ENCODE measurements at regions not wholly inside any gene's neighbourhood (a gene's known extent, or its start where the extent isn't known, plus 50 kb on each side); places are given as distances from the start of the nearest gene placed in this dataset.

DNA sequence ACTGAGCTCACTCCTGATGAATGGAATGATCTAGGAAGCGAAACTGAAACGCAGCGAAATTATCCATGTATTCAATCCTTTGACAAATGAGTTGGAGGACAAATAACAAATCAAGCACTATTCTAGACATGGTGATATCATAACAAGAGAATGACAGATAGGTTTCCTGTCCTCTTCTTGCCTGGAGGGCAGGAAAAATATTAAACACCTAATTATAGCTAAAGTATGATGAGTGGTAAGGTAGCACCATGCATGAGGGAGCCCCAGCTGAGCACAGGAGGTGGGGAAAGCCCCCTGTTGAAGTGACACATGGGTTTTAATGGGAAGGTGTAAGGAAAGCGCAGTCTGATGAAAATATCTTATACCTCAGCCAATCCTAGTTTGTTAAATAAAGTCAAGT, 225.2 kb downstream of the NPR3 start:
- Histone ChIP-seq H3K4me3 (ENCODE audit: low read length) (no peak overlapping the region), H3K9ac (ENCODE audit: extremely low read depth, low read length, poor library complexity, severe bottlenecking) (no peak overlapping the region), H3K27me3 (ENCODE audit: control insufficient read depth, insufficient read depth, low read length, poor library complexity, severe bottlenecking) (no peaks in the 10 kb centered on the region), H3K36me3 (ENCODE audit: control insufficient read depth, insufficient read depth, low read length) (no peaks in the 10 kb centered on the region), H3K27ac (ENCODE audit: low read depth, low read length) (no peak overlapping the region), H3K4me1 (ENCODE audit: control insufficient read depth, insufficient read depth, low read length) (peaks cover 10% of the 10 kb centered on the region), H3K9me3 (ENCODE audit: control insufficient read depth, low read length) (no peaks in the 10 kb centered on the region)
- H3K27ac Mint-ChIP-seq: no peak overlapping the region
- peaks cover 4% of the 10 kb centered on the region for H3K9me3 Mint-ChIP-seq
- WGBS, 2 experiments (ENCODE audit: insufficient coverage in 1 of 2, insufficient read length in 1 of 2): 78% methylated on average over 3 of the region's 4 CpGs; no CpG with 5 or more reads in 1 of the 2 experiments
- H3K4me3 Mint-ChIP-seq: no peak overlapping the region
- no peaks in the 10 kb centered on the region for H3K36me3 Mint-ChIP-seq (ENCODE audit: low read depth)
- TF ChIP-seq CTCF (conservative IDR thresholded peaks at IDR 0.05): no peak
- no peak for DNase-seq
- no peaks in the 10 kb centered on the region for H3K27me3 Mint-ChIP-seq (ENCODE audit: insufficient read depth)
- H3K4me1 Mint-ChIP-seq: peaks cover 12% of the 10 kb centered on the region

DNA sequence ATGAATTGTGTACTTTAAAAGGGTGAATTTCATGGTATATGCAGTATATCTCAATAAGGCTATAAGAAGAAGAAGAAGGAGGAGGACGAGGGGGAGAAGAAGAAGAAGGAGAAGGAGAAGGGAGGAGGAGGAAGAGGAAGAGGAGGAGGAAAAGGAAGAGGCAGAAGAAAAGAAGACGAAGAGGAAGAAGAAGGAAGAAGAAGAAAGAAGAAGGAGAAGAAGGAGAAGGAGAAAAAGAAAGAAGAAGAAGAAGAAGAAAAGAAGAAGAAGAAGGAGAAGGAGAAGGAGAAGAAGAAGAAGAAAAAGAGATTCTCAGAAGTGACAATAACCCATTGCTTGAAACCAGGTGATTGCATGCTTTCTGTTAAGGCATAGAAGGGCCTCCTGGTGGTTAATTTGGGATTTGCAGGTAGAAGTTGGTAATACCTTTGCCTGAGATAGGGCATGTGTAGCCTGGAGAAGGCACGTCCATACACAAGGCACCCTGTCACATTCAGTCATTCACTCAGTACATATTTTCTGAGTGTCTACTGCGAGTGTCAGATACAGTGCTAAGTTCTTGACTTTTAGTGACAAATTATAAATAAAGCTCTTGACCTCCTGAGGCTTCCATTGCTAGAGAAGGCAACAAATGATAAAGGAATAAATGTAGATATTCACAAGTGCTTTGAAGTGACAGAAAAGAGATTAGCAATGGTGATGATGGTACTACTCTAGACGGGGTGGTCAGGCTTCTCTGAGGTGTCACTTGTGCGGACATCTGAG, 231.3 kb downstream of the NPR3 start:
- Mint-ChIP-seq H3K27ac (no peak overlapping the region), H3K27me3 (ENCODE audit: insufficient read depth) (no peaks in the 10 kb centered on the region), H3K9me3 (no peaks in the 10 kb centered on the region), H3K4me3 (no peak overlapping the region), H3K4me1 (no peaks in the 10 kb centered on the region), H3K36me3 (ENCODE audit: low read depth) (no peaks in the 10 kb centered on the region)
- H3K4me3 ChIP-seq (ENCODE audit: low read length): no peak overlapping the region
- DNase-seq: peak; percentile 74
- peaks cover 9% of the 10 kb centered on the region for H3K9me3 ChIP-seq (ENCODE audit: control insufficient read depth, low read length)
- H3K4me1 ChIP-seq (ENCODE audit: control insufficient read depth, insufficient read depth, low read length): no peaks in the 10 kb centered on the region
- H3K27ac ChIP-seq (ENCODE audit: low read depth, low read length): no peak overlapping the region
- WGBS, 2 experiments (ENCODE audit: insufficient coverage in 1 of 2, insufficient read length in 1 of 2): 76 to 87% methylated on average over 5 to 6 of the region's 6 CpGs
- no peak overlapping the region for H3K9ac ChIP-seq (ENCODE audit: extremely low read depth, low read length, poor library complexity, severe bottlenecking)
- no peaks in the 10 kb centered on the region for H3K27me3 ChIP-seq (ENCODE audit: control insufficient read depth, insufficient read depth, low read length, poor library complexity, severe bottlenecking)
- H3K36me3 ChIP-seq (ENCODE audit: control insufficient read depth, insufficient read depth, low read length): no peaks in the 10 kb centered on the region
- TF ChIP-seq CTCF (conservative IDR thresholded peaks at IDR 0.05): peak; percentile 82

DNA sequence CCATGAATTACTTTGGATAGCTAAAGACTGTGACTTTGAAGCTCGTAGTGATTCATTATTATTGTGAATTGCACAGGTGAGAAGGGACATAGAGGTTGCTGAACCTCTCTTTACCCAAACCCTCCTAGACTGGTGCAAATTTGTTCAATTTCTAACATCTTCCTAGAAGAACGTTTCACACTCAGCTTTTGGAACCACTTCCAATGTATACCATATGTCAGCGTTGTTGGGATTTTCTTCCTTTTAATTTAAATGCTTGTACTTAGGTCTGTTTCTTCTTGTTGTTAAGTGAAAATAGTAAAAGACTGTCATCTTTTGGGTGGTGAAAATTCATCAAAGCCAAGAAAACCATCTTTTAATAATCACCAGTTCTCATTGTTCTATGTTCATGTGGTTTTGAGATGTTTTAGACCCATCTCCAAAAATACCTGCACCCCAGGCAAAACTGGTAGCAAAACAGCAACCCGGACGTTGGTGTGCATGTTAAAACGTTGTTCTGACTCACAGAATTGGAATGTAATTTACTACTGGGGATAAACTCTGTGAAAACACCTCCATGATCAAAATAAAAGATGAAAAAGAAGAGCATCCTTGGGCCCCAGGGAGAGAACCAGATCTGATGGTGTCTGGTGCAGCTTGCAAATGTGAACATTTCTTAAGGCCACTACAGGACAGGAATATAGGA, 238.3 kb downstream of the NPR3 start:
- Mint-ChIP-seq H3K4me1 (peaks cover 3% of the 10 kb centered on the region), H3K27ac (no peak overlapping the region), H3K4me3 (no peak overlapping the region), H3K36me3 (ENCODE audit: low read depth) (peaks cover 7% of the 10 kb centered on the region), H3K27me3 (ENCODE audit: insufficient read depth) (no peaks in the 10 kb centered on the region), H3K9me3 (peaks cover 42% of the 10 kb centered on the region)
- Histone ChIP-seq H3K9me3 (ENCODE audit: control insufficient read depth, low read length) (peaks cover 58% of the 10 kb centered on the region), H3K4me3 (ENCODE audit: low read length) (no peak overlapping the region), H3K27ac (ENCODE audit: low read depth, low read length) (no peak overlapping the region), H3K36me3 (ENCODE audit: control insufficient read depth, insufficient read depth, low read length) (no peaks in the 10 kb centered on the region), H3K9ac (ENCODE audit: extremely low read depth, low read length, poor library complexity, severe bottlenecking) (no peak overlapping the region), H3K4me1 (ENCODE audit: control insufficient read depth, insufficient read depth, low read length) (no peaks in the 10 kb centered on the region), H3K27me3 (ENCODE audit: control insufficient read depth, insufficient read depth, low read length, poor library complexity, severe bottlenecking) (no peaks in the 10 kb centered on the region)
- WGBS, 2 experiments (ENCODE audit: insufficient coverage in 1 of 2, insufficient read length in 1 of 2): 90 to 93% methylated on average over 5 of the region's 6 CpGs
- no peak for TF ChIP-seq CTCF (conservative IDR thresholded peaks at IDR 0.05)
- no peak for DNase-seq
